Embryonic facial prominence (tissue), 1 donor: ENCODE measurements at regions not wholly inside any gene's neighbourhood (a gene's known extent, or its start where the extent isn't known, plus 50 kb on each side); places are given as distances from the start of the nearest gene placed in this dataset.
A peak's percentile ranks its signal among the peaks of the same experiment; 100 is the strongest.
"Not testable (repeated sequence)": the region's sequence is repeated elsewhere in the genome, so short reads cannot be mapped to it uniquely, and the experiment has no call there.

Experiments
- DNase-seq: peaks from one replicate; pipeline ENCODE4 v3.0.0-alpha.2; 2016; ENCODE audit errors: extremely low spot score

DNA sequence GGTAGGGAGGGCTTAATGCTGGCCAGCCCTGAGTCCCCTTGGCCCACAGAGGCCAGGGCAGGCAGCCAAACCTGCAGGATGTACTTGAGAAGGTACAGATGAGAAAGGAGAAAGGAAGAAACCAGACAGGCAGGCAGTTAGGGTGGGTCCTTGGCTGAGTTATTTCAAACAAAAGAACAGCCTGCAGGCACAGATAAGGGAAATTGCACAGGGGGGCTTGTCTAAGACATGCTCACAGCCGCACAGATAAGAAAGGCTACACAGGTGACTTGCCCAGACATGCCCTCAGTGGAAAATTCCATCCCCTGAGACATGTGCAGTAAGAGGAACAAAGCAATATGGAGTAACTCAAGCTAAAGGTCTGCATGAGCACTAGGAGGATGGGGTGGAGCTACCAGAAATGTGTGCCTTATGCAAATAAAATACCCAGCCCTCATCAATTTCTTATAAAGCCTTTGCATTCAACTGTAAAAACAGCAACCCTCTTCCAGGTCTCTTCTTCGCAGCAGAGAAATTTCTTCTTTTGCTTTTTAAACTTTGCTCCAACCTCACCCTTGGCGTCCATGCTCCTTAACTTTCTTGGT, 158.2 kb upstream of the RGS6 start:
- no peak for DNase-seq

DNA sequence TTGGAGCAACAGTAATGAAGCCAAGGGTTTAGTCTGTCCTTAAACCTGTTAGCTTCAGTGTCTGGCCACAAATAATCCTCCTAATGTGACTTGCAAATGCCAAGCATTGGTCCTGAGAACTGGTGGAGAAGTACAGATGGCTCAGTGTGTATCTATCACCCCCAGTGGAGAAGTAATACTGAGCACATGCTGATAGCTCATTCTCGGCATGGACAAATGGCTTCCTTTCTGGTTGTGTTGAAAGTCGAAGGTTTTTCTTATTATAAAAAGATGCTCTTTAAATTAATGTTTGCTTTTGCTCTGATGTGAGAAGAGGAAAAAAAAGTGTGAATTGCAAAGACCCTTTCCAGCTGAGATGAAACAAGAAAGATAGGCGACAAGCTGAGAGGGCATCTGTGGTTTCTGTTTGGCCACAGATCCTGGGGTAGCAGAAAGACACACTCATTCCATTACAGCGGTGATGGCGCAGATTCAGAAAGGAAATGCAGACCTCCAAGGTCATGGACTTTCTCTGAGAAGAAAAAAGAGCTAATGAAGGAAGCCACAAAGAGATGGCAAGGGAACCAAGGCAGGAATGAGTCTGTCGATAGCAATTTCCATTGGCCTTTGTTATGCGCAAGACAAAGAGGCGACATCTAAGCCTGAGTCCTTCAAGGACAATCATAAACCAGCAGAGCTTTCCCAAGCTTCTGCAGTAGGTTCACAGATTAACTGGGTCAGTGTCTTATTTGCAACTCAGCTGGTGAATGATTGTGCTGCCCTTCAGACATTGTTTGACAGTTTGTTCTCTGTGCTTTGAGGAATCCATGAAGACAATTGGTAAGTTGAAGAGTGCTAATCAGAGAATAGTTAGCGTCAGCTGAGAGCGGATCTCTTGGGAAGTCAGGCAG, 155.5 kb upstream of the RGS6 start:
- no peak for DNase-seq

DNA sequence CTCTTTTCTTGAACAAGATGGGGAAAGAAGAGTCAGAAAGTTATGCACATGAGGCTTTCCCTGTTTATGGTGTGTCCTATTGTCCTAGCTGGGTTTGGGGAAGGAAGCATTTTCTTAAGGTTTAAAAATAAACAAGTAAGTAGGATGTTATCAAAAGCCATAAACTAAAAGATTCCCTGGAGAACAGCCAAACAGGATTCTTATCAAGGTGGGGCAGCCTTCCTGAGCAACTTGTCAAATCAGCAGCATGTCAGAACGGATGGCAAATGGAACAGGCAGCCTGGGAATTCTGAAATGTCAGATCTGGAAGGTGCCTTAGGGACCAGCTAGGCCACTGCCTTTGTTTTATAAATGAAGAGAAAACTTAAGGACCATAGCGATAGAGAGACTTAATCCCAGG, 152.2 kb upstream of the RGS6 start:
- DNase-seq = no peak

DNA sequence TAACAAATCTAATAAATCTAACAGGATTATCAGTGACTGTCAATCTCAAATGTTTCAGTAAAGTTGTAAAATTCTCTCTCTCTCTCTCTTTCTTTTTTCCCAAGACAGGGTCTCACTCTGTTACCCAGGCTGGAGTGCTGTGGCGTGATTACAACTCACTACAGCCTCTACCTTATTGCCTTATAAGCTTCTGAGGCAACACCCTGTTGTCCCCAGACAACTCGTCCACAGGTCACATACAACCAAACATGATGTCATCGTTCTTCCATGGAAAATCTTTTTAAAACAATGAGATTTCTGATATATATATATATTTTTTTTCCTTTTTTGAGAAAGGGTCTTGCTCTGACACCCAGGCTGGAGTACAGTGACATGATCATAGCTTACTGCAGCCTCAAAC, 151.4 kb upstream of the RGS6 start:
- DNase-seq = no peak

DNA sequence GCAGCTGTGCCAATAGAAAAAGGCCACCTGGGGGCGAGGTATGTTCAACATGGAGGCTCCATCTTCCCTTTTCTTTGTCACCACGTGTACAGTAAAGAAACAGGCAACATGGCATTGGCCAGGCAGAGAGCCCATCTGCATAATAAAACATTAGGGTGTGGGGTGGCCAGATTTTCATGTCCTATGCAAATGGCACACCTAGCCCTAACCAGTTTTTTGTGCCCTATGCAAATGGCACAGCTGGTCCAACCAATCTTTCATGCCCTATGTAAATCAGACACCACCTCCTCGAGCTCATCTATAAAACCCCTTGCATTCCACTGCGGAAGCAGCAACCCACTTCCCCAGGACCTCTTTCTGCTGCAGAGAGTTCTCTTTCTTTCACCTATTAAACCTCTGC, 149.1 kb upstream of the RGS6 start:
- no peak for DNase-seq

DNA sequence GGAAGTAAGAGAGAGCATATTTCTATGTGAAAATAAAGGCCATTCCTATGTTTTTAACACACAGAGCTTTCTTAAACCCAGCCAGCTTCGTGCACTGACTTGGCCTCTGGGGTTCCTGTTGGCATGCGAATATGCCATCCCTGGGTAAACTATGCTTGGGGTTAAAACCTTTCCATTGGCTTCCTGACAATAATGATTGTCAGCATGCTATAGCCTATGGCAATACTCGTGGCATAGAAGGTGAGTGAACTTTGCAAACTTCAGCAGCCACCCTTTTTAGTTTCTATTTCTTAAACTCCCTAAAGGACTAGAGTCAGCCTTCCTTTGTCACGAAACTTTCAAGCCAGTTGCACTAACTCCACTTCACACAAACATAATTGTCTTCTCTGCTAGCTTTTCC, 148.4 kb upstream of the RGS6 start:
- no peak for DNase-seq

DNA sequence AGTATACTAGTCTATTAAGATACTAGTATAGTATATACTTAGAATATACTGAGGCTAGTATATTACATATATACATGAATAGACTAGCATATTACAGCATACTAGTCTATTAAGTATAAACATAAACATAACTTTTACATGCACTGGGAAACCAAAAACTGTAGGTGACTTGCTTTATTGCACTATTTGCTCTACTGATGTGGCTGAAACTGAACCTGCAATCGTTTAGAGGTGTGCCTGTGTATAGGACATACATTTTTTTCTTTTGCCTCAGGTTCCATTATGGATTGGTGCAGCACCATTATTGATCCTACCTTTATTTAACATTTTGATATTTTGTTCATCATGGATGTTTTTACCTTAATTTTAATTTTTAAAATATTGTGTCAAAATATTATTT, 143.2 kb upstream of the RGS6 start:
- no peak for DNase-seq

DNA sequence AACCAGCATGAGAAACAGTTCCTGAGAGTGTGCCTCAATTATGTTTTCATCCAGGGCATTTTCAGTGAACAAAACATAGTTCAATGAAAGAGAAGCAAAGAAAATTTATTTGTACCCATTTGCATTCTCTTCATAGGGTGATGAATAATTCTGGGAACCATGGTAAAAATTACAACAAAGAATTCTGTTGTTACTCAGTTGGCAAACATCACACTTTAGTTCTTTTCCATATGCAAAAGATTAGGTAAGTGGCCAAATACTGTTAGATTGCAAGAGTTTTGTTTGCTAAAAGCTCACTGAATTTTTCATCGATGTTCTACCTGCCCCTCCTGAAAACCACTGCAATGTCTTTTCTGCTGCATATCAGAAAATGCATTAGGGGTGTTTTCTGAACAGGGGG, 132.4 kb upstream of the RGS6 start:
- DNase-seq = no peak

DNA sequence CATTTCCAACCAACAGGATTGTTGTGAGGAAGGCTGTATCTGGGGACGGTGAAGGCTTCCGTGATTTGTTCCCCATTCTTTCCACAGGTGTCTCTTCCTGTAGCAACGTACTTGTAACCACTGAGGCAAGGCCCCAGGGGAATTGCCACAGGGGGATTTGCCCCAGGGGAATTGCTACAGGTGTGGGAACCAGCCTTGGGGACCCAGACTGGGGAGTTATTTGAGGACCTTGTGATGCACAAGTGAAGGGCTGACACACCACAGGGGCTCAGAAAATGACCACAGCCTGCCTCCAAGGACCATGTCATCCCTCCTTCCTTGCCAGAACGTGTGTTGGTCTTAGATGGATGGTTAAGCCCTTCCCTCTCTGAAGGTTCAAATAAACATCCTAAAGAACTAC, 131.4 kb upstream of the RGS6 start:
- no peak for DNase-seq

DNA sequence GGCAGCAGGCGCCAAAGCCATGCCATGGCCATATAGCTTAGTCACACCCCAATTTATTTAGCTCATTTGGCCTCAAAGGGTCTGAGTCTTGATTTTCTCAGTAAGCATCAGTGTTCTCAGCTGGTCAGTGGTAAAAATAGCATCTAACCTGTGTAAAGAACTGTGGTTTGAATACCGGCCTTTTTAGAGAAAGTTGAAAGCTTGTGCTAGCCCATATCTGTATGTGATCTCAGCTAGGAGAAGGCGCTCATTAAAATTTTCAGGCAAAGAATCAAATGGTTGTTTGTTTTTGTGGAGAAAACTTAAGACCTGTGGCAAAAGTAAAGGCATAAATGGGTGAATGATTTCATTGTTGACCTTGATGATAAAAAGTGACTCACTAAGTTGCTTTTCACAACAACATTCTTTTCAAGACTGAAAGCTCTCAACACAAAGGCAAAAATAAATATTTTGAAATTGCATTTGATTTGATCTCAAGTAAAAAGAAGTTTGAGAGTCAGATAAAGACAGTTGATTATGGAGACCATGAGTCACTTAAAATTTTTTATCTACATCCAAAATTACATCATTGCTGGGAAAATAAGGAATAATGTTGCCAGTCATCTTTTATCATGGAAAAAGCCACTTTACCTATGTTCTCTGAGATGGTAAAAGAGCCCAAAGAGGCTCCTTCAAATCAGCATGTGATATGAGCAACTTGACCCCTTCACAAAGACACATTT, 128.5 kb upstream of the RGS6 start:
- DNase-seq = no peak

DNA sequence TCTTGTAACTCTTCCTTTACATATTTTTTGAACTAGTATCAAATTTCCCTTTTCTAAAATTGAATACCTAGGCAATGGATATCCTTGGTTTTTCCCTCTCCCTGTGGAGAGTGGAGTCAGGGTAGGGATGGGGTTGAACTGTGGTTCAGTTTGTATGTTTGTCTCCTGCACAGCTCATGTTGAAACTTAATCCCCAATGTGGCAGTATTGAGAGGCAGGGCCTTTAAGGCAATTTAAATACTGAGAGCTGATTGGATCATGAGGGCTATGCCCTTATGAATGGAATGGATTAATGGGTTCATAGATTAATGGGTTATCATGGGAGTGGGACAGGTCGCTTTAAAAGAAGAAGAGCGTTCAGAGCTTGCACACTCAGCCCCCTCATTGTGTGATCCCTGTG, 127.2 kb upstream of the RGS6 start:
- DNase-seq = no peak

DNA sequence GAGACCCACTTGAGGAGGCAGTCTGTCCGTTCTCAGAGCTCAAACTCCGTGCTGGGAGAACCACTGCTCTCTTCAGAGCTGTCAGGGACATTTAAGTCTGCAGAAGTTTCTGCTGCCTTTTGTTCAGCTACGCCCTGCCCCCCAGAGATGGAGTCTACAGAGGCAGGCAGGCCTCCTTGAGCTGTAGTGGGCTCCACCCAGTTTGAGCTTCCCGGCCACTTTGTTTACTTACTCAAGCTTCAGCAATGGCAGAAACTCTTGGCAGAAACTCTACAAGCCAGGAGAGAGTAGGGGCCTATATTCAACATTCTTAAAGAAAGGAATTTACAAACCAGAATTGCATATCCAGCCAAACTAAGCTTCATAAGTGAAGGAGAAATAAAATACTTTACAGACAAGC, 125.2 kb upstream of the RGS6 start:
- not testable (repeated sequence) for DNase-seq

DNA sequence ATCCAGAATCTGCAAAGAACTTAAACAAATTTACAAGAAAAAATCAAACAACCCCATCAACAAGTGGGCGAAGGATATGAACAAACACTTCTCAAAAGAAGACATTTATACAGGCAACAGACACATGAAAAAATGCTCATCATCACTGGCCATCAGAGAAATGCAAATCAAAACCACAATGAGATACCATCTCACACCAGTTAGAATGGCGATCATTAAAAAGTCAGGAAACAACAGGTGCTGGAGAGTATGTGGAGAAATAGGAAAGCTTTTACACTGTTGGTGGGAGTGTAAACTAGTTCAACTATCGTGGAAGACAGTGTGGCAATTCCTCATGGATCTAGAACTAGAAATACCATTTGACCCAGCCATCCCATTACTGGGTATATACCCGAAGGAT, 121.4 kb upstream of the RGS6 start:
- DNase-seq = not testable (repeated sequence)

DNA sequence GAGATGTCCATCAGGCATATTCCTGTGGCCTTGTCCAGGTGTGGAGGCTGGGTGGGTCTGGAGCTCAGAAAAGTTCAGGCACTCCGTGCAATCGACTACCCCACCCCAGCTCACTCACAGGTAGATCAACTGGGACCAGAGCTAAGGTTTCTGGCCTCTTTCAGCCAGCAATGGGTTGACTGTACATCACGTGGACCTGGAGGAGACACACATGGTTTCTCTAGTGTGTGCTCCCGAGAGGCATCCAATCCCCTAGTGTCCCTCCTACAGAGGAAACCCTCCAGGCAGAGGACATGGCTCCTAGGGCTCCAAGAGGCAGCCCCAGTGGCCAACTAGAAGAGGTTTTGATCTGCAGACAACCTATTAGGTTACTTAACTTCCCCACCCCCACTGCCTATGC, 119.5 kb upstream of the RGS6 start:
- DNase-seq = no peak

DNA sequence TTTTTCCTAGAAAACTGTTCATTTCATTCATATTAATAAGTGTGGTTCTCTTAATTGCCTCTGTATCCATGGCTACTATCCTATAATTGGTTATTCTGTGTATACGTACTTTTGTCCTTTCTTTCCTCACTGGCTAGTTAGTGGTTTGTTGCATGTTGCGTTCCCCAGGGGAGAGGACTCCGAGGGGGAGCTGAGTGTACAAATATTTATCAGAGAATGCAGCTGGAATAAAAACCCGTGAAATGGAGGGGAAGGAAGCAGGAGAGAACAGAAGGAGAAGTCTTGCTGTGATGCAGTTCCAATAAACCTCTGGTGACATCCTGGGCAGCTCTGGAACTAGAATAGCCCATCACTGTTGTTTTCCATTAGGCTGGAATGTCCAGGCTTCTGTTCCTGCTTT, 117.1 kb upstream of the RGS6 start:
- no peak for DNase-seq

DNA sequence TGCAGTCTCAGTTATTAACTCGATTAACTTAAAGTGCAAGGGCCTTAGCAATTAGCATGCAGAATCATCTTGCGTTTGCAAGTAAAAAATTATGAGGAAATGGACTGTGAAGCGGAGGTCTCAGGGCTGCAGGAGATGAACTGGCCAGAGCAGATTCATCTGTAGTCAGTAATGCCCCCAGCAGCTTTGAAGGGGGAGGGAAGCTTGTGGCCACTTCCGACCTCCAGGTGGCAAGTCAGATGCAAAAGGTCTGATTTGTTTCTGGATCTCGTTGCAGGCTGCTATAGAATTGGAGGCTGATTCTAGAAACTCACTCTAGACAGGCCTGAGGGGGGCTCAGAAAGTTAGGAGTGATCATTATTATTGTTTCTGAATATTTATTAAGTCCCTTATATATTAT, 107.4 kb upstream of the RGS6 start:
- DNase-seq = no peak

DNA sequence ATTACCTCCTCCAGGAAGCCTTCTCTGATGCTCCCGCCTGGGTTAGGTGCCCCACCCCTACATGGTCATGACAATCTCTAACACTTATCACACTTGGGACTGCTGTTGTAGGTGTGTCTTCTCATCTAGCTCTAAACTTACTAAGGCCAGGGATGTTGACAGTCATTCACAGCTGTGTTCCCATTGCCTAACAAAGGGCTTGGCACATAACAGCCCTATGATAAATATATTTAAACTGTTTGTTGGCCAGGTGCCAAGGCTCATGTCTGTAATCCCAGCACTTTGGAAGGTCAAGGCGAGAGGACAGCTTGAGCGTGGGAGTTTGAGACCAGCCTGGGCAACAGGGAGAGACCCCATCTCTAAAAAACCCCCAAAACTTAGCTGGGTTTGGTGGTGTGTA, 98.8 kb upstream of the RGS6 start:
- no peak for DNase-seq

DNA sequence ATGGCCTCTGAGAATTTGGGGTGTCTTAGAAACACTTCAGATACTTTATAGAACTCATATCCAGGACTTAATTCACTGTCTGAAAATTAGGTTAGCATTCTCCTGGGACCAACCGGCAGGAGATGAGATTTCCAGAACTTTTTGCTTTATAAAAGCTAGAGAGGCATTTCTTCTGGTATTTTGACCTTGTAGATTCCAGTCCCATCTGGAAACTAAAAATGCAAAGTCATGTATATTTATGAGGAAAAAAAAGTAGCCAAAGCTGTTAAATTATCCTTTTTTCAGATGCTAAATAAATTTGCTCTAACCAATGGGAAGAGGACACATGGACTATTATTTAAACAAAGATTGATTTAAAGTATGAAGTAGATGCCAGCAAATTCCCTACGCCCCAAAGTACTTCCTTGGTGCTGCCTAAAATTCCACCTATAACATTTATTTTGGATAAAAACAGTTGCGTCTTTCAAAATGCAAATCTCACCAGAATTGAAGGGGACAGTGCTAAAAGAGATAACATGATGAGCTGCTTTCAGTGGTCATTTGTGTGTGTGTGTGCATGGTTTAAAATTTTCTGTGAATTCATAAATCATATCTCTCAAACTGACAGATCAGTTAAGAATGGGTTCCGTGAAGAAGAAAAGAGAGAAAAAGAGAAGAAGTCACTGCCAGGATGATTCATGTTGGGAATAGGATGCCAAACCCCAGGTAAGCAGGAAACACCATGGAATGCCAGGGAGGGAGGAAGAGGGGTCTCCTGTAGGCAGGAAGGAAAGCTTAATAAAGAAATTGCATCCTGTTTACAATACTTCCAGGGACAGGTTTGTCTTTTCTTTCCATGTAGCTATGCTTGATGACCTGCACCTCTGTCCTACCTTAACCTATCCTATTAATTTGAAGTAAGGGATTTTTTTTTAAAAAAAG, 97.7 kb upstream of the RGS6 start:
- no peak for DNase-seq

DNA sequence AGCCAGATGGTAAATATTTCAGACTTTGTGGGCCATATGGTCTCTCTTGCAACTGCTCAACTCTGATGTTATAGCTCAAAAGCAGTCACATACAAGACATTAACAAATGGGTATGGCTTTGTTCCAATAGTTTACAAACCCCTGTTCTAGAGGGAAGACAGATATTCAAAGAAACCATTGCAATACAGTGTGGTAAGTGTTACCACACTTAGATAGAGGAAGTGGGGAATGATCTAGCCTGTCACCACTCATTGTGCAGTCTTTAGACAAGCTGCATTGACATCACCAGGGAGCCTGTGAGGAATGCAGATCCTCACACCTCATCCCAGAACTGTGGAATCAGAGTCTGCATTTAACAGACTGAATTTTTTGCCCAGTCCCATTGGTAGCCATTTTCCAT, 80.0 kb upstream of the RGS6 start:
- peak; percentile 20 for DNase-seq

DNA sequence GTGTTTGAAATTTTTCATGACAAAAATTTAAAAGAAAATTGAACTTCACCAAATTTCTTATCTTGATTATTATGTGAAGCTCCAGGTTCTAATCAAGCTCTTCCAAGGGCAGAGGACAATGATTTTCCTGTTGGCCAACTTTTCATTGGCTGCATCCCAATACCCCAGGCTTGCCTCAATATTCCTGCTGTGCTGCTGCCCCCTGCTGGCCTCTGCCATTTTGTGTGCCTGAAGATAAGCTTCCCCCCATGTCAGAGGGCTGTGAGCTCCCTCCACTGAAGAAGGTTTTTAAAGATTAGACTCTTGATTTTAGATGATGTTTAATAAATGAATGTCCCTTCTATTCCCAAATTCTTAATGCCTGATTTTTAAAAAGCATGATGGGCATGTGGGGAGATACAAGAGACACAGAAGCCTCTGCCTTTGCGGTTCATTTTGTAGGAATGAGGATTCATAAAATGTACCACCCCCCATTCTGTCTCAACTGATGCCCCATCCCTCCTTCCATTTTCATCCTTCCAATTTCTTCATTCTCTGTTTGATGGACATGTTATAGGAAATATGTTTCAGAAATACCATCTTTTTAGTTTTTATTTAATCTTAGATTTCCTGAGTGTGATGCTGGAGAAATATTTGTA, 76.7 kb upstream of the RGS6 start:
- DNase-seq = no peak

DNA sequence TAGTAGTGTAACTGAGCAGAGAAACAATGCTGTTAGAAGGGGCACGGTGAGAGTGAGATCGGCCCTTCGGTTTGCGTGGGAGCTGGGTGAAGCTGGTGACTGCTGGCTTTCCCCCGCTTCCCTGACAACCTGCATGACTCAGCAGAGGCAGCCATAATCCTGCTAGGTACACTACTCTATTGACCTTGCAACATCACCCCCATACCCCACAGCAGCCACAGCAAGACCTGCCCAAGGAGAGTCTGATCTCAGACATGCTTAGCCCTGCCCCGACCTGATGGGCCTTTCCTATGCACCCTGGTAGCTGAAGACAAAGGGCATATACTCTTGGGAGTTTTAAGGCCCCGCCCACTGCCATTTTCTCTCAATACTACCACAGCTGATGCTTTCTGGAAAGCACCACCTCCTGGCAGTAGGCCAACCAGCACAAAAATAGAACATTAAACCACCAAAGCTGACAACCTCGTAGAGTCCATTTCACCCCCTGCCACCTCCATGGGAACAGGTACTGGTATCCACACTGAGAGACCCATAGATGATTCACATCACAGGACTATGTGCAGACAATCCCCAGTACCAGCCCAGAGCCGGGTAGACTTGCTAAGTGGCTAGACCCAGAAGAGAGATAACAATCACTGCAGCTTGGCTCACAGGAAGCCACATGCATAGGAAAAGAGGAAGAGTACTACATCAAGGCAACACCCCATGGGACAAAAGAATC, 75.9 kb upstream of the RGS6 start:
- no peak for DNase-seq
